Activated T-cell treated with anti-CD3 and anti-CD28 coated beads, Interleukin-2, amount 50 U/mL, for 24 hours (primary cell): ENCODE measurements at regions not wholly inside any gene's neighbourhood (a gene's known extent, or its start where the extent isn't known, plus 50 kb on each side); places are given as distances from the start of the nearest gene placed in this dataset.

Experiments
- DNase-seq: peaks from one replicate; pipeline ENCODE4 v3.0.0-alpha.2; 2020
- H3K27ac Mint-ChIP-seq: 2 replicates; pipeline ENCODE4 v1.8.0; 2020; ENCODE audit warnings: mild to moderate bottlenecking, mixed read lengths
- H3K27me3 Mint-ChIP-seq: 2 replicates; pipeline ENCODE4 v1.8.0; 2020; ENCODE audit warnings: mixed read lengths
- H3K36me3 Mint-ChIP-seq: 2 replicates; pipeline ENCODE4 v1.8.0; 2020; ENCODE audit warnings: low read depth, mixed read lengths
- H3K4me1 Mint-ChIP-seq: 2 replicates; pipeline ENCODE4 v1.8.0; 2020; ENCODE audit warnings: low read depth, mixed read lengths
- H3K4me3 Mint-ChIP-seq: 2 replicates; pipeline ENCODE4 v1.8.0; 2020; ENCODE audit warnings: mild to moderate bottlenecking, moderate library complexity, mixed read lengths
- H3K9me3 Mint-ChIP-seq: 2 replicates; pipeline ENCODE4 v1.8.0; 2020; ENCODE audit warnings: mixed read lengths

- H3K9me3 Mint-ChIP-seq = no peaks in the 10 kb centered on the region
- no peak overlapping the region for H3K27ac Mint-ChIP-seq
- H3K4me3 Mint-ChIP-seq = no peak overlapping the region
- H3K27me3 Mint-ChIP-seq = no peaks in the 10 kb centered on the region
- H3K36me3 Mint-ChIP-seq = no peaks in the 10 kb centered on the region
- no peaks in the 10 kb centered on the region for H3K4me1 Mint-ChIP-seq
- no peak for DNase-seq
Measured at GRCh38 chr5:125283372-125283771, 536.9 kb upstream of the ZNF608 start.

GRCh38 chr5:125286271-125286670 lies 539.8 kb upstream of the ZNF608 start:
- H3K4me3 Mint-ChIP-seq = no peak overlapping the region
- H3K27me3 Mint-ChIP-seq = no peaks in the 10 kb centered on the region
- no peaks in the 10 kb centered on the region for H3K36me3 Mint-ChIP-seq
- DNase-seq = no peak
- H3K27ac Mint-ChIP-seq = no peak overlapping the region
- no peaks in the 10 kb centered on the region for H3K9me3 Mint-ChIP-seq
- H3K4me1 Mint-ChIP-seq = no peaks in the 10 kb centered on the region

- Mint-ChIP-seq H3K27me3 (no peaks in the 10 kb centered on the region), H3K4me3 (no peak overlapping the region), H3K27ac (no peak overlapping the region), H3K4me1 (no peaks in the 10 kb centered on the region), H3K9me3 (no peaks in the 10 kb centered on the region), H3K36me3 (no peaks in the 10 kb centered on the region)
- DNase-seq = no peak
Measured at GRCh38 chr5:125289606-125290005, 543.2 kb upstream of the ZNF608 start.

GRCh38 chr5:125290935-125291334 lies 544.5 kb upstream of the ZNF608 start:
- Mint-ChIP-seq H3K27me3 (no peaks in the 10 kb centered on the region), H3K36me3 (no peaks in the 10 kb centered on the region), H3K9me3 (no peaks in the 10 kb centered on the region), H3K27ac (no peak overlapping the region), H3K4me1 (no peaks in the 10 kb centered on the region), H3K4me3 (no peak overlapping the region)
- DNase-seq = no peak

GRCh38 chr5:125291447-125291846 lies 545.0 kb upstream of the ZNF608 start:
- no peaks in the 10 kb centered on the region for H3K4me1 Mint-ChIP-seq
- DNase-seq = no peak
- H3K4me3 Mint-ChIP-seq = no peak overlapping the region
- no peaks in the 10 kb centered on the region for H3K9me3 Mint-ChIP-seq
- no peaks in the 10 kb centered on the region for H3K27me3 Mint-ChIP-seq
- H3K27ac Mint-ChIP-seq = no peak overlapping the region
- no peaks in the 10 kb centered on the region for H3K36me3 Mint-ChIP-seq

GRCh38 chr5:125293223-125293622 lies 546.8 kb upstream of the ZNF608 start:
- Mint-ChIP-seq H3K4me1 (no peaks in the 10 kb centered on the region), H3K27me3 (no peaks in the 10 kb centered on the region), H3K36me3 (no peaks in the 10 kb centered on the region), H3K27ac (no peak overlapping the region), H3K4me3 (no peak overlapping the region), H3K9me3 (peaks cover 2% of the 10 kb centered on the region)
- no peak for DNase-seq

- Mint-ChIP-seq H3K36me3 (no peaks in the 10 kb centered on the region), H3K4me3 (no peak overlapping the region), H3K4me1 (no peaks in the 10 kb centered on the region), H3K27me3 (no peaks in the 10 kb centered on the region), H3K27ac (no peak overlapping the region), H3K9me3 (peaks cover 2% of the 10 kb centered on the region)
- no peak for DNase-seq
Measured at GRCh38 chr5:125293726-125294125, 547.3 kb upstream of the ZNF608 start.

- Mint-ChIP-seq H3K36me3 (no peaks in the 10 kb centered on the region), H3K27me3 (no peaks in the 10 kb centered on the region), H3K27ac (no peak overlapping the region), H3K4me1 (no peaks in the 10 kb centered on the region), H3K9me3 (peaks cover 2% of the 10 kb centered on the region), H3K4me3 (no peak overlapping the region)
- DNase-seq = no peak
Measured at GRCh38 chr5:125294844-125295243, 548.4 kb upstream of the ZNF608 start.

GRCh38 chr5:125295405-125295872 lies 549.0 kb upstream of the ZNF608 start:
- no peaks in the 10 kb centered on the region for H3K36me3 Mint-ChIP-seq

GRCh38 chr5:125298258-125298657 lies 551.8 kb upstream of the ZNF608 start:
- no peak overlapping the region for H3K27ac Mint-ChIP-seq
- H3K4me1 Mint-ChIP-seq = no peaks in the 10 kb centered on the region
- H3K4me3 Mint-ChIP-seq = no peak overlapping the region
- no peaks in the 10 kb centered on the region for H3K27me3 Mint-ChIP-seq
- H3K9me3 Mint-ChIP-seq = peaks cover 2% of the 10 kb centered on the region
- DNase-seq = no peak
- H3K36me3 Mint-ChIP-seq = no peaks in the 10 kb centered on the region

More at GRCh38 chr5:125295405-125295872, 549.0 kb upstream of the ZNF608 start:
- no peak overlapping the region for H3K27ac Mint-ChIP-seq
- no peaks in the 10 kb centered on the region for H3K4me1 Mint-ChIP-seq
- peaks cover 2% of the 10 kb centered on the region for H3K9me3 Mint-ChIP-seq
- H3K27me3 Mint-ChIP-seq = no peaks in the 10 kb centered on the region
- DNase-seq = no peak
- H3K4me3 Mint-ChIP-seq = no peak overlapping the region

- DNase-seq = no peak
- H3K9me3 Mint-ChIP-seq = peaks cover 2% of the 10 kb centered on the region
Measured at GRCh38 chr5:125298746-125299379, 552.4 kb upstream of the ZNF608 start.

GRCh38 chr5:125301711-125302110 lies 555.3 kb upstream of the ZNF608 start:
- no peaks in the 10 kb centered on the region for H3K36me3 Mint-ChIP-seq
- H3K4me1 Mint-ChIP-seq = no peaks in the 10 kb centered on the region
- H3K4me3 Mint-ChIP-seq = no peak overlapping the region
- peaks cover 17% of the 10 kb centered on the region for H3K9me3 Mint-ChIP-seq
- H3K27ac Mint-ChIP-seq = no peak overlapping the region
- no peaks in the 10 kb centered on the region for H3K27me3 Mint-ChIP-seq
- no peak for DNase-seq

More at GRCh38 chr5:125298746-125299379, 552.4 kb upstream of the ZNF608 start:
- Mint-ChIP-seq H3K36me3 (no peaks in the 10 kb centered on the region), H3K4me3 (no peak overlapping the region), H3K4me1 (no peaks in the 10 kb centered on the region), H3K27me3 (no peaks in the 10 kb centered on the region), H3K27ac (no peak overlapping the region)

GRCh38 chr5:125302577-125302976 lies 556.1 kb upstream of the ZNF608 start:
- H3K36me3 Mint-ChIP-seq = no peaks in the 10 kb centered on the region
- H3K4me3 Mint-ChIP-seq = no peak overlapping the region
- DNase-seq = no peak
- no peak overlapping the region for H3K27ac Mint-ChIP-seq
- no peaks in the 10 kb centered on the region for H3K27me3 Mint-ChIP-seq
- H3K4me1 Mint-ChIP-seq = no peaks in the 10 kb centered on the region
- peaks cover 20% of the 10 kb centered on the region for H3K9me3 Mint-ChIP-seq

- no peaks in the 10 kb centered on the region for H3K27me3 Mint-ChIP-seq
- no peaks in the 10 kb centered on the region for H3K4me1 Mint-ChIP-seq
- H3K9me3 Mint-ChIP-seq = peaks cover 33% of the 10 kb centered on the region
- H3K36me3 Mint-ChIP-seq = no peaks in the 10 kb centered on the region
- no peak for DNase-seq
- H3K27ac Mint-ChIP-seq = no peak overlapping the region
- no peak overlapping the region for H3K4me3 Mint-ChIP-seq
Measured at GRCh38 chr5:125306741-125307140, 560.3 kb upstream of the ZNF608 start.

GRCh38 chr5:125310749-125311148 lies 564.3 kb upstream of the ZNF608 start:
- Mint-ChIP-seq H3K9me3 (peaks cover 30% of the 10 kb centered on the region), H3K4me1 (no peaks in the 10 kb centered on the region), H3K27me3 (no peaks in the 10 kb centered on the region), H3K27ac (no peak overlapping the region), H3K36me3 (no peaks in the 10 kb centered on the region), H3K4me3 (no peak overlapping the region)
- DNase-seq = no peak

GRCh38 chr5:125311743-125312142 lies 565.3 kb upstream of the ZNF608 start:
- Mint-ChIP-seq H3K27ac (no peak overlapping the region), H3K27me3 (no peaks in the 10 kb centered on the region), H3K9me3 (peaks cover 22% of the 10 kb centered on the region), H3K36me3 (no peaks in the 10 kb centered on the region), H3K4me1 (no peaks in the 10 kb centered on the region), H3K4me3 (no peak overlapping the region)
- no peak for DNase-seq
